AG04449 (cell line): ENCODE measurements at regions not wholly inside any gene's neighbourhood (a gene's known extent, or its start where the extent isn't known, plus 50 kb on each side); places are given as distances from the start of the nearest gene placed in this dataset.
"Not testable (repeated sequence)": the region's sequence is repeated elsewhere in the genome, so short reads cannot be mapped to it uniquely, and the experiment has no call there.

Experiments
- CTCF ChIA-PET: fragments of 350-600 bp; formaldehyde crosslinking; extraction: SDS; loops from one replicate; lab custom pipeline; 2021; ENCODE audit warnings: antibody characterized with exemption; lab: Yijun Ruan, JAX
- POLR2A ChIA-PET: fragments of 400-600, 350-600 bp; formaldehyde crosslinking; extraction: SDS; loops from one replicate; lab custom pipeline; 2020; ENCODE audit warnings: antibody characterized with exemption, inconsistent platforms; lab: Yijun Ruan, JAX
- DNase-seq: peaks from one replicate; pipeline ENCODE4 v3.0.0-alpha.2; 2010; ENCODE audit warnings: low read depth, low spot score
- H3K4me3 ChIP-seq: 2 replicates; pipeline ENCODE4 v1.5.1; 2011; ENCODE audit warnings: low read depth, mild to moderate bottlenecking, control low read depth, low read length
- TF ChIP-seq, protein P1 (sequence below): IDR thresholded peaks from one replicate; pipeline ENCODE4 v1.5.1; 2011; ENCODE audit warnings: mild to moderate bottlenecking, moderate library complexity, low read length, control low read depth, inconsistent platforms; ENCODE audit not compliant: insufficient read depth; ENCODE audit errors: missing control alignments

DNA sequence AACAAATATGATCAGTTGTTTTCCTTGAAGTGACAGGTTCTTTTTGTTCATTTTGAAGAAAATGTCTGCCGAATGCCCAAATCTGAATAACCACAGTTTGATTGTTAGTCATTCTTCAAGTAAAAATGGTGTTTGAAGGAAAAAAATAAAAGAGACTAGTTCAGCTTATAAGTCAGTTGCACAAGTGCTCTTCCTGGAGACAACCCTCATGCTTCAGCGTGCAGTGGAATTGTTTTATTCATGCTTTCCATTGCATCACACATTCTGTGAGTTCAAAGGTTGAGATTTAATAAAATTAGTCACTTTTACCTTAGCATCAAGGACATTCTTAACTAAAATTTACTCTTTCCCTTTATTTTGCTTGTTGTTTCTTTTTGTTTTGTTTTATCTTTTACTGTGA, 404.9 kb downstream of the ZNF674 start:
- ChIA-PET POLR2A (no interaction called here), CTCF (no interaction called here)
- TF ChIP-seq, protein P1, sequence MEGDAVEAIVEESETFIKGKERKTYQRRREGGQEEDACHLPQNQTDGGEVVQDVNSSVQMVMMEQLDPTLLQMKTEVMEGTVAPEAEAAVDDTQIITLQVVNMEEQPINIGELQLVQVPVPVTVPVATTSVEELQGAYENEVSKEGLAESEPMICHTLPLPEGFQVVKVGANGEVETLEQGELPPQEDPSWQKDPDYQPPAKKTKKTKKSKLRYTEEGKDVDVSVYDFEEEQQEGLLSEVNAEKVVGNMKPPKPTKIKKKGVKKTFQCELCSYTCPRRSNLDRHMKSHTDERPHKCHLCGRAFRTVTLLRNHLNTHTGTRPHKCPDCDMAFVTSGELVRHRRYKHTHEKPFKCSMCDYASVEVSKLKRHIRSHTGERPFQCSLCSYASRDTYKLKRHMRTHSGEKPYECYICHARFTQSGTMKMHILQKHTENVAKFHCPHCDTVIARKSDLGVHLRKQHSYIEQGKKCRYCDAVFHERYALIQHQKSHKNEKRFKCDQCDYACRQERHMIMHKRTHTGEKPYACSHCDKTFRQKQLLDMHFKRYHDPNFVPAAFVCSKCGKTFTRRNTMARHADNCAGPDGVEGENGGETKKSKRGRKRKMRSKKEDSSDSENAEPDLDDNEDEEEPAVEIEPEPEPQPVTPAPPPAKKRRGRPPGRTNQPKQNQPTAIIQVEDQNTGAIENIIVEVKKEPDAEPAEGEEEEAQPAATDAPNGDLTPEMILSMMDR, result no peak
- no peak overlapping the region for H3K4me3 ChIP-seq
- DNase-seq, result no peak

DNA sequence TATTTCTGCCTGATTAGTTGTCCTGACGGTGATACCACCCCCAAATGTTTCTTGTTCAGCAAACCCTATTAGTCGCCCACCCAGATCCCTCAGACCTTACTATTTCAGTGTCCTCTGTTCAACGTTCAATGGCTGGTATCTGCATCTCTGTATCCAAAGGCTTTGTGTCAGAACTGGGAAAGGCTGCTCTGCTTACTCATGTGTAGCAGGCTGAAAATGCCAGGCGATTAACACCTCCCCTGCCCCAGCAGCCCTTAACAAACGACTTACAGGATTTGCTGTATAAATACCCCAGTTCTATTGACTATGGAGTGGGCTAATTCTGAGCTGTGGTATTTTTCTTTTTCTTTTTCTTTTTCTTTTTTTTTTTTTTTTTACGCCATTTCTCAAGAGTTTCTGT, 415.0 kb downstream of the ZNF674 start:
- H3K4me3 ChIP-seq, result no peak overlapping the region
- POLR2A ChIA-PET, result no interaction called here
- CTCF ChIA-PET, result no interaction called here
- no peak for DNase-seq
- TF ChIP-seq, protein P1, result no peak

DNA sequence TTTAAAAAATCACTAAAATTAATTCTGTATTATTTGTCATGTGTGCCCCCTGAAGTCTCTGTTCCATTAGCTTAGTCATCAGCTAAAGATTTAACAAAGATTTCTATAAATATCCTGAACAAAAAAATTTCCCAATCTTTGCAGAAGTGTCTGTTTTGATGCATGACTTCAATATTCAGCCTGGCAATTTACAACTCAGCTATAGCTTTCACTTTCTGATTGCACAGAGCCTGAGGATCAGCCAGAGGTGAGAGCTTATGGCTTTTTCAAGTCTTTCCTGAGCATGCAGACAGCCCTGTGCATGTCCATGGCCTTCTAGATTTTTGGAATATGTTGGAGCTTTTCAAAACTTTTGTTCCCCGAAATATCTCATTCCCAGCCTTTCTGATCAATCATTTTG, 420.1 kb downstream of the ZNF674 start:
- TF ChIP-seq, protein P1, result no peak
- CTCF ChIA-PET, result interaction anchor here (0.8 to 1.4 kb wide), 2 partner anchors 12 to 22 kb away, joined by 3 read pairs; no protein-coding TSS in a partner anchor
- DNase-seq, result no peak
- no peak overlapping the region for H3K4me3 ChIP-seq
- POLR2A ChIA-PET, result no interaction called here

DNA sequence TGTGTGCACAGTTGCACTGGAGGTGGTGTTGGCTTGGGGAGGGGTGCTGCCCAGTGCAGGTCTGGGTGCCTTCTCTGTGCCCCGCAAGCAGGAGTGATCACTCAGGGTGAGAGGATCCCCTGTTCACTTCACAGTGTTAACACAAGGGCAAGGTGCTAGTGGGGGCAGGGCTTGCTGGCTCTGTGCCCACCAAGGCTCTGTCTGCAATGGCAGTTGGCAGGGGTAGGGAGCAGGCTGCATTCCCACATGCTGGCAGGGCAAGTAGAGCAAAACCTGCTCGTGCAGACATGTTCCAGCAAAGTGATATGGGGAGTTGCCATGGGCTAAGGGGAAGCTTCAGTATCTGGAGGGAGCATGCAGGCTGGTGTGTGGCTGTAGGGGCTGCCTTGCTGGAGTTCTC, 428.0 kb downstream of the ZNF674 start:
- TF ChIP-seq, protein P1, result no peak
- H3K4me3 ChIP-seq, result no peak overlapping the region
- no peak for DNase-seq
- ChIA-PET CTCF (no interaction called here), POLR2A (no interaction called here)

DNA sequence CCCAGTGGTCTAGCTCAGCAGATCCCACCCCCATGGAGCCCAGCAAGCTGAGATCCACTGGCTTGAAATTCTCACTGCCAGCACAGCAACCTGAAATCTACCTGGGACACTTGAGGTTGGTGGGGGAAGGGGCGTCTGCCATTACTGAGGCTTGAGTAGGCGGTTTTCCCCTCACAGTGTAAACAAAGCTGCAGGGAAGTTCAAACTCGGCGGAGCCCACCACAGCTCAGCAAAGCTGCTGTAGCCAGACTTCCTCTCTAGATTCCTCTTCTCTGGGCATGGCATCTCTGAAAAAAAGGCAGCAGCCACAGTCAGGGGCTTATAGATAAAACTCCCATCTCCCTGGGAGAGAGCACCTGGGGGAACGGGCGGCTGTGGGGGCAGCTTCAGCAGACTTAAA, 457.9 kb downstream of the ZNF674 start:
- POLR2A ChIA-PET, CTCF ChIA-PET, H3K4me3 ChIP-seq, DNase-seq: not testable (repeated sequence)

DNA sequence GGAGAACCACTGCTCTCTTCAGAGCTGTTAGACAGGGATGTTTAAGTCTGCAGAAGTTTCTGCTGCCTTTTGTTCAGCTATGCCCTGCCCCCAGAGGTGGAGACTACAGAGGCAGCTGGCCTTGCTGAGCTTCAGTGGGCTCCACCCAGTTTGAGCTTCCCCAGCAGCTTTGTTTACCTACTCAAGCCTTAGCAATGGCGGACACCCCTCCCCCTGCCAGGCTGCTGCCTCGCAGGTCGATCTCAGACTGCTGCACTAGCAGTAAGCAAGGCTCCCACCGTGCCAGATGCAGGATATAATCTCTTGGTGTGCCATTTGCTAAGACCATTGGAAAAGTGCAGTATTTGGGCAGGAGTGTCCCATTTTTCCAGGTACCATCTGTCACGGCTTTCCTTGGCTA, 465.1 kb downstream of the ZNF674 start:
- CTCF ChIA-PET, result not testable (repeated sequence)

DNA sequence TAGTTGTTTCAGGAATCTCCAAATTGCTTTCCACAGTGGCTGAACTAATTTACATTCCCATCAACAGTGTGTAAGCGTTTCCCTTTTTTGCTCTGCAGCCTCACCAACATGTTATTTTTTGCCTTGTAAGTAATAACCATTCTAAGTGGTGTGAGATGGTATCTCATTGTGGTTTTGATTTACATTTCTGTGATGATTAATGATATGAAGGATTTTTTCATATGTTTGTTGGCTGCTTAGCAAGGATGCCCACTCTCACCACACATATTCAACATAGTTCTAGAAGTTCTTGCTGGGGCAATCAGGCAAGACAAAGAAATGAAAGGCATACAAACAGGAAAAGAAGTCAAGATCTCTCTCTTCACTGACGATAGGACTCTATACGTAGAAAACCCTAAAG, 472.4 kb downstream of the ZNF674 start:
- H3K4me3 ChIP-seq, result no peak overlapping the region
- TF ChIP-seq, protein P1, result no peak
- POLR2A ChIA-PET, result no interaction called here
- CTCF ChIA-PET, result no interaction called here
- no peak for DNase-seq

More for the DNA sequence above, 465.1 kb downstream of the ZNF674 start:
- POLR2A ChIA-PET, H3K4me3 ChIP-seq, DNase-seq: not testable (repeated sequence)

DNA sequence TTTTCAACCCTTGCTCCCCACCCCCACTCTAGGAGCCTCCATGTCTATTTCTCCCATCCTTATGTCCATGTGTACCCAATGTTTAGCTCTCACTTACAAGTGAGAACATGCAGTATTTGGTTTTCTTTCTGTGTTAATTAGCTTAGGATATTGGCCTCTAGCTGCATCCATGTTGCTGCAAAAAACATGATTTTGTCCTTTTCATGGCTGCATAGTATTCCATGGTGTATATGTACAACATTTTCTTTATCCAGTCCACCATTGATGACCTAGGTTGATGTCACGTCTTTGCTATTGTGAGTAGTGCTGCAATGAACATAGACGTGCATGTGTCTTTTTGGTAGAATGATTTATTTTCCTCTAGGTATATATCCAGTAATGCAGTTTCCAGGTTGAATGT, 472.8 kb downstream of the ZNF674 start:
- CTCF ChIA-PET, result no interaction called here
- POLR2A ChIA-PET, result no interaction called here
- no peak overlapping the region for H3K4me3 ChIP-seq
- no peak for DNase-seq
- TF ChIP-seq, protein P1, result no peak
